Fibroblast of peridontal ligament (primary cell): ENCODE measurements at regions not wholly inside any gene's neighbourhood (a gene's known extent, or its start where the extent isn't known, plus 50 kb on each side); places are given as distances from the start of the nearest gene placed in this dataset.

ENCODE experiments used
- DNase-seq: peaks from one replicate; pipeline ENCODE4 v3.0.0-alpha.2; 2010; ENCODE audit errors: extremely low read depth

GRCh38 chr17:79248843-79249493 lies 174.3 kb downstream of the ENGASE start:
- DNase-seq, result no peak

DNA sequence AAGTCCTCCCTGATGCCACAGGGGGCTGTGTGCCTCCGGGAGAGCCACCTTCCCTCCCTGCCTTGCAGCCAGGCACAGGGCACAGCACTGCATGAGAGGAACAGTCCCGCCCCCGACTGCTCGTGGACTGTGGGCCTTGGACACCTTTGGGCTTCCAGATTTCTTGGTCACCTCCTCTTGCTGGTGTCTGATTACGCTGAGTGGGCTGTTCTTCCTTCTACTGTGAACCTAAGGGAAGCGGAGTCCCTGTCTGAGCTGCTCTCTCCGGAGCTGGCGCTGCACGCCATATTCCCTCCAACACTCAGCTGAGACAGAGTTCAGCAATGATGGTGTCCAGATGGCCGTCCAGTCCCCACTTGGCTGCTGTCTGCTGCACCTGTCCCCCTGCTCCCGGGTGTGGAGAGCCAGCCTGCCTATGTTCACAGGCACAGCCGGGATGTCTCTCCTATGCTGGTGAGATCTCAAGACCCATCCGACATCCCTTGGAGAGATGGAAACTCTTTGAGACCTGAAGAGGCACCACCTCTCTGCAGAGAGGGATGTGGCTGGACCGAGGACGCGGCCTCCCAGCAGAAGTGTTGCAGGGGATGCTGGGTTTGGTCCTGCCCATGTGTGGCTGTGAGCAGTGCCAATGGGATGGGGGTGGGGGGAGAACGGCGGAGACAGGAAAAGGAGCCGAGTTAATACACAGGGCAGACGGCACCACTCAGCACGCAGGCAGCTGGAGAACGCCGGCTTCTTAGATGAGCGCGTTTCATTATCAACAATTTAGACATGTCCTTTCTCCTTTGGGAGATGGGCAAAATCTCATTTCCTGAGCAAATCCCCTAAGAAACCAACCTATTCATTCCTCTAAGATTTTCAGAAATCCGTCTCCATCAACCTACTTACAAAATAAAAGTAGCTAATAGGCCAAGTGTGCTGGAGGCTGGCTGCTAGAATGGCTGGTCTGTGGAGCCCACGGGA lies 171.9 kb downstream of the ENGASE start:
- no peak for DNase-seq

DNA sequence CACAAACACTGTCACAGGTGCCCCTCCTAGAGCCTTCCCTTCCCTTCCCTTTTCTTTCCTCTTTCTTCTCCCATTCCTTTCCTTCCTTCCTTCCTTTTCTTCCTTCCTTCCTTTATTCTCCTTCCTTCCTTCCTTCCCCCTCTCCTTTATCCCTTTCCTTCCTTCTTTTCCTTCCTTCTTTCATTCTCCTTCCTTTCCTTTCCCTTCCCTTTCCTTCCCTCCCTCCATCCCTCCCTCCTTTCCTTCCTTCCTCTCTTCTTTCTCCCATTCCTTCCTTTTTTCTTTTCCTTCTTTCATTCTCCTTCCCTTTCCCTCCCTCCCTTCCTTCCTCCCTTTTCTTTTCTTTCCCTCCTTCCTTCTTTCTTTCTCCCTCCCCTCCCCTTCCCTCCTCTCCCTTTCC lies 170.0 kb downstream of the ENGASE start:
- DNase-seq, result no peak

DNA sequence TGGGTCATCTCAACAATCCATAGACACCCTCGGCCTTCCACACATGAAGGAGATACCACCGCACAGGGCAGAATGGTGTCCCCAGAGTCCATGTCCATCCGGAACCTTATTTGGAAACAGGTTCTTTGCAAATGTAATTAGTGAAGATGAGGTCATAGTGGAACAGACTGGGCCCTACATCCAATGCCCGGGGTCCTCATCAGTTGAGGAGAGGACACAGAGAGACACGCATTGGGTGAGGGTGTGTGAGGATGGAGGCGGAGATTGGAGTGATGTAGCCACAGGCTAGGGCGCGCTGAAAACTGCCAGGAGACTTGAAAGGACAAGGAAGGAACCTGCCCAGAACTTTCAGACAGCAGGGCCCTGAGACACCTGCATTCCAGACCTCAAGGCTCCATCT lies 169.4 kb downstream of the ENGASE start:
- DNase-seq, result no peak

DNA sequence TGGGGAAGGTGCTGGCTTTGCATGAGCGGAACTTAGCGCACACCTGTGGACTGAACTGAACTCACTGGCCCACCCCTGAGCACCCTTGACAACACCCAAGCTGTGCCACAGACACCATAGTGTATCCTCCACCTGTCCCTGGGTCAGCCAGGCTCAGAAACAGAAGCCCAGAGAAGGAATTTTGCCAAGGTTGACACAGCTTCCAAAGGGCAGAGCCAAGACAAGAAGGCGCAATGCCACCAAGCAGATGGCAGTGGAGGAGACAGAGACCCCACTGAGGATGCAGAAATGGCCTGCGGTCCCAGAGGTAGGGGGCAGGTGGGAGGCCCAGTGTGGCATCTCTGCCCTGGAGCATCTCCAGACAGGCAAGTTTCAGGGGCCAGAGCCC lies 169.0 kb downstream of the ENGASE start:
- DNase-seq, result no peak

GRCh38 chr17:79242873-79243602 lies 168.4 kb downstream of the ENGASE start:
- no peak for DNase-seq

DNA sequence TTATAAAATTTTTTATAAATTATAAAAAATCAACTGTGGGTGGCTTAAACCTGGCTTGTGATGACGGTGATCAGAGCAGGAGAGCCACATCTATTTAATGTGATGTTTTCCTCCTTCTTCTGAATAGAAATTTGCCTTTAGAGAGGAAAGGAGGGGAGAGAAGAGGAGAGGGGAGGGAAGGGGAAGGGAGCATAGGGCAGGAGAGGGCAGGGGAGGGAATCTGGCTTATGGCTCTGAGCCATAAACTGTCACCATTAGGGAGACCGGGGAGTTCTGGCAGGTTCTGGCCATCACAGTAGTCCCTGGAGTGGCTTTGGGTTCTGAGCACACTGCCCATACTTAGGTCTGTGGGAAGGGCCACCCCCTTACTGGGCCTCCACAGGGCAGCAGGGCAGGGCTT lies 167.8 kb downstream of the ENGASE start:
- DNase-seq, result no peak

DNA sequence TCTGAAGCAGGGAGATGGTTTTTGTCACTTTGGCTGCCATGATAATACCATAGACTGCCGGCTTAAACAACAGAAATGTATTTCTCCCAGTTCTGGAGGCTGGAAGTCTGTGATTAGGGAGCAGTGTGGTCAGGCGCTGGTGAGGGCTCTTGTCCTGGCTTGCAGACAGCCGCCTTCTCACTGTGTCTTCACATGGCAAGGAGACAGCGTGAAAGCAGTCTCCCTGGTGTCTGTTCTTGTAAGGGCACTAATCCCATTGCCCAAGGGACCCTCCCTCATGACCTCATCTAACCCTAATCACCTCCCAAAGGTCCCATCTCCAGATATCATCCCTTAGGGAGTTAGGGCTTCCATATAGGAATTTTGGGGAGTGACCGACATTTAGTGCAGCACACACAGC lies 167.0 kb downstream of the ENGASE start:
- no peak for DNase-seq

DNA sequence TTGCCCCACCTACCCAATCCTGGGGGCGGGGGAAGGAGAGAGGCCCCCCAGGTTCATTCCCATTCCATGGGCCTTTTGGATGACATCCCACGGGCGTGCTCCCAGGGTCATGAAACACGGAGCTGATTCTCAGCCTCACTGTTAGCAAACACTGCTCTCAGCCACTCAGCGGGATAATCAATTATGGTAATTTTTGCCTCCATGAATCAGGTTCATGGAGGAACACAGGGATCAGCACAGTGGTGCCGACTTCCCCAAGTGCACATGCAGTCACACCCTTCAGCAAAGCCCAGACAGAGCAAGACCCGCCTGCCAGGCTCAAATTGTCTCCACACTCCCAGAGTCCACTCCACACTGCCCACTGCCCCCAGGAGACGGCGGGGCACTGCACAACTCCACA lies 164.6 kb downstream of the ENGASE start:
- DNase-seq, result no peak

DNA sequence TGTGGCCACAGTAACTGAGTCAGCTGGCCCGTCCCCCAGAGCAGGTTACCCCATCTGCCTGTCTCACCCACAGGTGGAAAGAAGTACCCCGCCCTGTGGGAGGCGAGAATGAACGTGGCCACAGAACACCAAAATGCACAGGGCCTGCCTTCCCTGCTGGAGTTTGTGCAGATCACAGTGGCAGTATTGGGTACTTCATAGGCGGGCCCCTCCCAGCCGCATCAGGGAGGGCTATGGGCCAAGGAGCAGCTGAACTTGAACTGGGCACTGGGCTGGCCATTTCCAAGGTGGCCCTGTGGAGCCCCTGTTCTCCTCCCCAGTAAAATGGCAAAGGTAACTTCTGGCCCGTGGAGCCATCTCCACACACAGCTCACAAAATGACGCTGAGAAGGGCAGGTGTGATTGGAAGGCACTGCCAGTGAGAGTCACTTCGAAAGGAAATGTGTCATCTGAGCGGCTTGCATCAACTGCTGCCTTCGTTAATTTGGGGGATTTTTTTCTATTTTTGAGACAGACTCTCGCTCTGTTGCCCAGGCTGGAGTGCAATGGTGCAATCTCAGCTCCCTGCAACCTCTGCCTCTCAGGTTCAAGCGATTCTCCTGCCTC lies 162.9 kb downstream of the ENGASE start:
- no peak for DNase-seq

DNA sequence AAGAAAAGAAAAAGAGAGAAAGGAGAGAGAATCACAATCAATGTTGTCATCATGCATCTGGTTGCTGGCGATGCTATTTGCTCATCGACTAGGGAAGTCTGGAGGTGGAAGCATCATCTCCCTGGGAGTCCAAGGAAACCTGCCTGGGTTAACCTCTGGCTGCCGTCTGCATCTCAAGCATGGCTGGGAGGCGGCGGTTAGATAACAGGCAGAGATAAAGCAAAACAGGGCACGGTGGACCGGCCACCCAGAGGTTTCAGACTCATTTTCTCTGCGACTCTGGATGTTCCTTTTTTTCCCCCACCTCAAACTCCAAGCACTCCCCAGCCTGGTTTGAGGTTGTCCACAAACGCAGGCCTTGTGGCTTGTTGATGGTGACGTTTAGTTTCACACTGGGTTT lies 161.2 kb downstream of the ENGASE start:
- no peak for DNase-seq

DNA sequence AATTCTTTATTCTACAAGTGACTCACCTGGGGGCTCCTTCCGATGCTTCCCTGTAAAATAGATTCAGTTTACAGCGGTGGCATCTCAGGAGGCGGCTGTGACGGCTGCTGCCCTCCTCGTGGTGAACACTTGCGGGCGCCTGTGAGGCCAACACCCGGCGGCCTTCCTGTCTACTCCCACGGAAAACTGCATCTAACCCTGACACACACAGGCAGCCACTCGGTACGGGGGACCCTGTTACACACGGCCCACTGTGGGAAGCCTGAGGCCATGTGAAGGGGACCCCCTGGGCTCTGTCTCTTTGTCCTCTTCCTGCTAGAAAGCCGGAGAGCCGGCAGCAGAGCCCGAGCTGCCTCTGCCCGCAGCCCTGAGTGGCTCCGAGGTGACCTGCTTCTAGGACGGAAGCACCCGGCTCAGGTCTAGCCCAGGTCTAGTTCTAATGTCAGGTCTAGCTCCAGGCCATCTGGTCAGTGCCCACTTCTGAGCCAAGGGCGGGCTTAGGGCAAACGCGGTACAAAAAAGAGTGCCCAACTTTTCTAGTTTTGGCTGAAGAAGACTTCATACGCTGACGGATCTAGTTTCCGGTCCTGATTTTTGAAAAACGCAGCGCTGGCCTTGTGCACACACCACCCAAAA lies 159.4 kb downstream of the ENGASE start:
- DNase-seq, result no peak

DNA sequence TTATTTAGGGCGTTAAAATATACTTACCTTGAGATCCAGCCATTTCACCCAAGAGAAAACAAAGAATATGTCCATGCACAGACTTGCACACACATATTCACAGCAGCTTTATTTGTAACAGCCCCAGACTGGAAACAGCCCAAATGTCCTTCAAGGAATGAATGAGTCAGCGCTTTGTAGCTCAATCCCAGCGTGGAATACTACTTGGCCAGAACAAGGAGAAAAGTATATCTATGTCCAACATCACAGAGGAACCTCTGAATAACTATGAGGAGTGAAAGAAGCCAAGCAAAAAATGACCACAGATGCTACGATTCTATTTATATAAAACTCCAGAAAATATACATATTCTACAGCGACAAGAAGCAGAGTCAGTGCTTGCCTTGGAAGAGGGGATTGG lies 158.3 kb downstream of the ENGASE start:
- DNase-seq, result no peak

DNA sequence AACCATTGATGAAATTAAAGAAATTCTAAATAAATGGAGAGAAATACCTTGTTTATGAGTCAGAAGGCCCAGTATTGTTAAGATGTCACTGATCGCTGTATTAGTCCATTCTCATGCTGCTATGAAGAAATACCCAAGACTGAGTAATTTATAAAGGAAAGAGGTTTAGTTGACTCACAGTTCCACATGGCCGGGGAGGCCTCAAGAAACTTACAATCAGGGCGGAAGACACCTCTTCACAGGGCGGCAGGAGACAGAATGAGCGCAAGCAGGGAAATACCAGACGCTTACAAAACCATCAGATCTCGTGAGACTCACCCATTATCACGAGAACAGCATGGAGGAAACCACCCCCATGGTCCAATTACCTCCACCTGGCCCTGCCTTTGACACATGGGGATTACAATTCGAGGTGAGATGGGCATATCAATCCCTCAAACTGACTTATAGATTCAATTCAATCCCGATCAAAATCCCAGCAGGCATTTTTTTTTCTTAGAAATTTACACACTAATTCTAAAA lies 157.2 kb downstream of the ENGASE start:
- DNase-seq, result no peak

DNA sequence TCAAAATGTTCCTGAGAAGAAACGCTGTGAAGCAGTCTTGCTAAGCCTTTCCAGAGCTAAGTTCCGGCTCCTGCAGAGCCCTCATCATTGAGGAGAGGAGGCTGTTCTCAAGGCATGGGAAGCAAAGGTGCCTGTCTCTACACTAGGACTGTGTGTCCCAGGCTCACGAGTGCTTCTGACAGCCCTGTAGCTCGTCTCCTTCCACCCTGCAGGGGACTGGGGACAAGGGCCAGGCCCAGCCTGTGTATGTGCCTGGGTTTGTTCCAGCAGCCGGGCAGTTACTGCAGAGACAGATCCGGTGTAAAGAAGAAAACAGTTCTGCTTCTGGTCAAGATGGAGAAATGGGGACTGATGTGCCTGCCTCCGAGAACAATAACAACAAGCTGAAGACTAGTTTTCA lies 156.0 kb downstream of the ENGASE start:
- DNase-seq, result no peak

DNA sequence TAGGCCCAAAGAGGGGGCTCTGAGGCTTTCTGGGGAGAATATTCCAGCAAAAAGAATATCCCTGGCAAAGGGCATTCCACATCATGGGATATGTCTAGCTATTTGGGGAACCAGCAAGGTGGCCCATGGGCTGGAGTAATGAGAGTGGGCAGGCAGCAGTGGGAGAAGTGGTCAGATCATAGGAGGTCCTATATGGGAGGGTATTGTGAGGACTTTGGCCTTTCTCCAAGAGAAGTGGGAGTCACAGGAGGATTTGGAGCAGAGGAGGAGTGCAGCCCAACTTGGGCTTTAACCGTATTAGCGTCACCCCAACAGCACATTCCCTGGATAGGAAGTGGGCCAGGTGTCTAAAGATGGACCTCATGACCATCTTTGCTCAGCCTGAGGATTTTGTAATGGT lies 151.4 kb downstream of the ENGASE start:
- no peak for DNase-seq

GRCh38 chr17:79224903-79225302 lies 150.3 kb downstream of the ENGASE start:
- DNase-seq, result no peak

- no peak for DNase-seq
Observed at GRCh38 chr17:79224476-79224875, 149.9 kb downstream of the ENGASE start.

DNA sequence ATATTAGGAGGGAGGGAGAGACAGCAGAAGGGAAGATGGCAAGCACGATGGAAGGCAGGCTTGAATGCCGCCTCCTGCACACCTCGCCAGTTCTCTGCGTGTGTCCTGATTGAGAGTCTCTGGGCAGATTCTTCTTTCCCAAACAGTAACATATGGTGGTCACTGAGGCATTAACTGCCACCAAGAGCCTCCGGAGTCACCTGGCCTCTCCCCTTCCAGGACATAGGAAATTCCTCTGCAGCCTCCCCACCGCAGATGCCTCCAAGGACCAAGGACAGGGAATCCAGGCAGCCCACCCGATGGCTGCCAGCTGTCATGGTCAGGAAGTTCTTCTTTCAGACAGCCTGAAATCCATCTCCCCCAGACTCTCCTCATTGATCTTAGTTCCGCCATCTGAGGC lies 149.3 kb downstream of the ENGASE start:
- DNase-seq, result no peak

DNA sequence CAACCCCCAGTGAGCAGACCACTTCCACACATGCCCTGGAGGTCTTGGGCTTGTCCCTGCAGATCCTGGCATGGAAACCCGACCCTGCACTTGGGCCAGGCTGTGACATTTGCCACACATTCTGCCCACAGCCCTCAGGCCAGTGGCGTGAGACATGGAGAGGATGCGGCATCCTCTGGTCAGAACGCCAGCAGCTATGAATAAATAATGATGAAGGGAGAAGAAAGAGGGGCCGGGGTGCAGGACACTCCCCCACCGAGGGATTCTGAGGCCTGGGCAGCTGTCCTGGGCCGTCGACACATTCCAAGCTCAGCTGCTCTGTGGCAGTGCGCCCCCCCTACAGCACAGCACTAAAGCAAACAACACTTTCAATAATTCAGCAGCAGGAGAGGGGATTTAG lies 148.8 kb downstream of the ENGASE start:
- DNase-seq, result no peak

- DNase-seq, result no peak
Observed at GRCh38 chr17:79221597-79221996, 147.0 kb downstream of the ENGASE start.
